OCI-LY1 (cell line): ENCODE measurements at regions not wholly inside any gene's neighbourhood (a gene's known extent, or its start where the extent isn't known, plus 50 kb on each side); places are given as distances from the start of the nearest gene placed in this dataset.

Experiments used
- CTCF ChIP-seq: fragments of 200-600 bp; sonication (generic), shearing (Covaris generic); IDR thresholded peaks from 2 replicates; pipeline ENCODE4 v1.5.1; 2017; ENCODE audit warnings: mild to moderate bottlenecking, antibody characterized with exemption, low read length, moderate library complexity, mixed read lengths
- EZH2 ChIP-seq: fragments of 200-600 bp; sonication (generic), shearing (Covaris generic); IDR thresholded peaks from 2 replicates; pipeline ENCODE4 v1.8.0; 2017; ENCODE audit warnings: borderline replicate concordance, mixed run types, mild to moderate bottlenecking, antibody characterized with exemption, low read length, moderate library complexity, mixed read lengths

- TF ChIP-seq CTCF (no peak), EZH2 (no peak)
These were observed 1378.1 kb downstream of the DSC3 start for GRCh38 chr18:29664278-29665036.
